ENCODE measurements at regions not wholly inside any gene's neighbourhood (a gene's known extent, or its start where the extent isn't known, plus 50 kb on each side); places are given as distances from the start of the nearest gene placed in this dataset.

GRCh38 chr4:114184901-114185300 lies 205.5 kb upstream of the ARSJ start:
- no peak for DNase-seq

GRCh38 chr4:114187592-114187991 lies 208.1 kb upstream of the ARSJ start:
- no peak for DNase-seq

- DNase-seq = no peak
Measured at GRCh38 chr4:114191496-114191895, 212.0 kb upstream of the ARSJ start.

- no peak for DNase-seq
Measured at GRCh38 chr4:114192854-114193253, 213.4 kb upstream of the ARSJ start.

GRCh38 chr4:114193624-114194399 lies 214.4 kb upstream of the ARSJ start:
- no peak for DNase-seq

DNA sequence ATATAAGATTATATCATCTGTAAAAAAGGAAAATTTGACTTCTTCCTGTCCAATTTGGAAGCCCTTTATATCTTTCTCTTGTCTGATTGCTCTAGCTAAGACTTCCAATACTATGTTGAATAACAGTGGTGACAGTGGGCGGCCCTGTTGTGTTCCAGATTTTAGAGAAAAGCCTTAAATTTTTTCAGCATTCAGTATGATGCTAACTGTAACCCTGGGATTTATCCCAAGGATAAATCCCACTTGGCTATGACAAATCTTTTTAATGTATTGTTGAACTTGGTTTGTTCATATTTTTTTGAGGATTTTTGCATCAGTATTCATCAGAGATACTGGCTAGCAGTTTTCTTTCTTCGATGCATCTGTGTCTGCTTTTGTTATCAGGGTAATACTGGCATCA lies 217.2 kb upstream of the ARSJ start:
- DNase-seq = no peak

- no peak for DNase-seq
Measured at GRCh38 chr4:114200026-114200425, 220.6 kb upstream of the ARSJ start.

DNA sequence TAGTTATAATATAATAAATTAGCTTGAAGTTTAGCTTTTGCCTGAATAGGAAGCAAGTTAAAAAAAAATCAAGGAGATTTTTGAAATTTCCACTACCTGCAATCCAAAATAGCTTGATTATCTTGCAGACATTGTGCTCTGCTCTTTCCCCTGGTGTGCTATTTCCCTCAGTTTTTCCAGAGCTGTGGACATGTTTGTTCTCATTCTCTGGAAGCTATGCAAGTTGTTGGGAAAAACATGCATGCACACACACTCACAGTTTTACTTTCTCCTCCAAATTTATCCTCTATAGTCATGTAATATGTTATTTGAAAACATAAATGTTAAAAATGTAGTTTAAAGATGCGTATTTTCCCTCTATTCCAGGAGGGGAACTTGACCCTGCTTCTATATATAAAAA lies 225.8 kb upstream of the ARSJ start:
- no peak for DNase-seq

DNA sequence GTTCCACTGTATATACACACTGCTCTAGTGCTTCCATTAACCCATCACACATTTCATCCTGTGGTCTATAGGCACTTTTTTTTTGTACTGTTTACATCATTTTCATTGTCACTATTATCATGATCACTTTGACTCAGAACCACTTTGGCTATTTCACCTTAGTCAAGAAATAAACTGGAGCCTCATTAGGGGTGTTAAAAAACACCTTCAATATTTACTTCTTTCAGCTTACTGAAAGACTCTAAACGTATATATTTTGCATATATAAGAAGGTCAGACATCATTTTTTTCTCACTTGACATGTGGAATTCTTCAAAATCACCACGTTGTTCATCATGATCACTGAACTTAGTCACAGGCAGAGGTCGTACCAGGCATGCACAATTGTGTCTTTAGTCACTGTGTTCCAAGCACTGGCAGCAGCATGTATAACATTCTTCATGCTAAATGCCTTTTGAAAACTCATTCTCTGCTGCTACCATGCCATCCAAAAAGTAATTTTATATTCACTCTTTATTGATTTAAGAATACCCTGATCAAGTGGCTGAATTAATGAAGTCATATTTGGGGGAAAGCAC lies 229.2 kb upstream of the ARSJ start:
- no peak for DNase-seq

GRCh38 chr4:114209584-114209983 lies 230.1 kb upstream of the ARSJ start:
- no peak for DNase-seq

DNA sequence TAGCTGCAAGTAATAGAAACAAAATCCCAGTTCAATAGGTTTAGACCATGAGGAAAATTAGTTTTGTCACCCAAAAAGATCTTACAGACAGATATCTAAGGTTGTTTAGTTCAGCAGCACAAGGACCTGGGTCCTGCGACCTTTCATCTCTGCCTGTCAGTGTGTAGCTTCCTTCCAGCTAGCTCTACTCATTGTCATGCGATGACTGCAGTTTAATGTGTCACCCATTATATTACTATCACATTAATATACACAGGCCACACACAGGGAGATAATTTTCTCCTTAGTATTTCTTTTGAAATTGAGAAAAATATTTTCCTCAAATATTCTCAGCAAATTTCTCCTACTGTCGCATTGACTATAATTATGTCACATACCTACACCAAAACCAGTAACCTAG lies 232.1 kb upstream of the ARSJ start:
- DNase-seq = no peak

- peak; percentile 4 for DNase-seq
Measured at GRCh38 chr4:114217150-114217817, 237.8 kb upstream of the ARSJ start.

DNA sequence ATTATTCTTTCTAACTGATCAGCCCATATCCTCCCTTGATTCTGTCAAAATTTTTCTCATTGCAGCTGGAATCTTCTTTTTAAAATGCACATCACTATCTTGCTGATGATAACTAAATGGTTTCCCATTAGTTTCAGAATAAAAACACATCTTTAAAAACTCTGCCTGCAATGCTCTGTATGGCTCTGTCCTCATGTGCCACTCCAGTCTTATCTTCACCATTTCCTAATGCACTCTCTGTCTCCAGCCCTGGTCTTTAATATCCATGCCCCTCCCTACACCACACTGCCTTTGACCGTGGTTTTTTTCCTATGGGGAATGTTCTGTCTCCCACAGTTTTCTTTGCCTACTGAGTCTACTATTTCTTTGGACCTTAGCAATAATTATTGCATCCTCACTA lies 244.1 kb upstream of the ARSJ start:
- DNase-seq = no peak

DNA sequence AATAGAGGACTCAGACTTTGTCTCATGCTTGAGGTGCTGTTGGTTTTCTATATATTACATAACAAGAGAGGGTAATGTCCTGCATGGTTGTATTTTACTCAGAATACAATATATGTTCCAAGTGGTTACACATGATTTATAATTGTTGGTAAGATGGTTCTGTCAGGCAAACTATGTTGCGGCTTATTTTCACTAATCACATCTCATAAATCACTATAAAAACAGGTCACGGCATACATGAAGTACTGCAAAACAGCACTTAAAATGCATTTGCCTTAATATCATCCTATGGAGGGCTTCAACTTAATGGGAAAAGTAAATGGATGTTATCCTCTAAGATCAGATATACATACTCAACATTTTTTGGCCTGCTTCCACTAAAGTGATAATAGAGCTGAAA lies 246.0 kb upstream of the ARSJ start:
- no peak for DNase-seq

DNA sequence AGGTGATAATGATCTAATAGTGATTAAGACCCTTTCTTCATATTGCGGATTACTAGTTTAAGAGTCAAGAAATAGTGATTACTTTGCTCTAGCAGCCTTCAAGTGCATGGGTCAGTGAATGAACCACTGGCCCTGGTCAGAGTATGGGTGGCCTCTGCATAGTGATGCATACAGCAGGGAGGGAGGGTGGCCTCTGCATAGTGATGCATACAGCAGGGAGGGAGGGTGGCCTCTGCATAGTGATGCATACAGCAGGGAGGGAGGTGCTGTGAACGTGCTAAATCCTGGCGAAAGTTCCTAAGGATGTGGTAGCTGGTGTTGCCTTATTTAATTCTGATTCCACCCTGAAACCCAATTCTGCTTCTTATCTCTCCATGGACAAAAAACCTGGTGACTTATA lies 246.7 kb upstream of the ARSJ start:
- DNase-seq = no peak

GRCh38 chr4:114226968-114227760 lies 247.7 kb upstream of the ARSJ start:
- no peak for DNase-seq

DNA sequence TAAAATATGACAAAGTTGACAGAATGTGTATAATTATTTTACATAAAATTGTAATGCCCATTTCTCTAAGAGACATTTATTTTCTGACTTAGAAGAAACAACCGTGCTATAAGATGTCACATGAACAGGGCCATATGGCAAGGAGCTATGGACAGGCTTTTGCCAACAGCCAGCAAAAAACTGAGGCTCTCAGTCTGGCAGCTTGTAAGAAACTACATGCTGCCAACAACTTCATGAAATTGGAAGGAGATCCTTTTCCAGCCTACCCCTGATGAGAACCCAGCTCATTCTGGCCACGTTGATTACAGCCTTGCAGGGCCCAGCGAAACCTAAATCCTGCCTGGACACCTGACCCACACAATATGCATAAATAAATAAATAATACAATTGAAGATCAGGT lies 250.3 kb upstream of the ARSJ start:
- DNase-seq = no peak

DNA sequence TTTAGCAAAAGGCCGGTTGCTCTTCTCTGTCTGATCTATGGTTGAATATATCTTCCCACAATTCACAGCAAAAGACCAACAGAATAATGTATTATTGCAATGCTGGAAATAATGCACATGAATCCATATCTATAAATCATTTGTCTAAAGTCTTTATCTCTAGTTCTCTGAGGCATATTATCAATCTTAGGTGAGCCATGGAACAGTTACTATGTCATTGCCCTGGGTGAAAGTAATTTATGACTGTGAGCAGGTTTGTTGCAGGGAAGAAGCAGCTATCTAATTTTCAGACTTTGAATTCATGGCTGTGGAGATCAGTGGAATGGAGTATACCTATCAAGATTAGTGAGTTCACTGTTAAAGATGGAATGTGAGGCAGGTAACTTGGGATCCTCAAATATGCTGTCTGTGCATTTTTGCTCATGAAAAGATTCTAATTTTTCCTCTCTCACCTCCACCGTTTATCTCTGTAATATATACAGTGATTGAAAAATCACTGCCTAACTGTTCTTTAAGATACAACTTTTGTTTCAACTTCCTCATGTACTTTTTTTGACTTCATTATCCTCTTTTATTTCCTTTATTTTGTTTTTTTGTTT lies 256.8 kb upstream of the ARSJ start:
- no peak for DNase-seq

DNA sequence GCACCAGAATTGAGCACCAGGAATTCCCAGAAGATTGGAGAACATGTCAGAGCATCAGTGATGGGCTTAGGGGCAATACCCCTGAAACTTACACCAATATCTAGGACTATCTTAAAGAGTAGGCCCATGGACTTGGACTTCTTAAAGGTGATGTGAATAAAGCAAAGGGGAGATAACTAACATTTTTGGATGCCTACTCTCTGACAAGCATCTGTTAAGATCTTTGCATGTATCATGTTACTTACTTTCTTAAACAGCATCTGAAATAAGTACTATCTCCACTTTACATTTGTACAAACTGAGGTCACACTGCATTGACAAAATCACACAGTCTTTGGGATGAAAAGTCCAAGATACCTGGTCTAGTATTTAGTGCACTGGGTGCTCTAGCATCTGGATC lies 258.6 kb upstream of the ARSJ start:
- DNase-seq = no peak

DNA sequence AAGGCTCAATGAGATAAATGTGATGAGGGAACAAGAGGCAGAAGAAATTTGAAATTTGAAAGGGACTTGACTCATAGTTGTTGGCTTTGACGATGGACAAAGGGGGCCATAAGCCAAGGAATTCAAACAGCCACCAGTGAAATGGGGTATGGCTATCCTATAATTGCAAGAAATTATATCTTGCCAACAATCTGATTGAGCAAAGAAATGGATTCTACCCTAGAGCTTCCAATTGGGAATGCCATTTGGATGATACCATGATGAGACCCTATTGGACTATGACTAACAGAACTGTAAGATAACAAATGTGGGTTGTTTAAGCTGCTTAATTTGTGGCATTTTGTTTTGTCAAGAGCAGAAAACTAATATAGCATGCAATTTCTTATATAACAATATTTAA lies 270.1 kb upstream of the ARSJ start:
- no peak for DNase-seq

GRCh38 chr4:114249976-114250375 lies 270.5 kb upstream of the ARSJ start:
- no peak for DNase-seq

DNA sequence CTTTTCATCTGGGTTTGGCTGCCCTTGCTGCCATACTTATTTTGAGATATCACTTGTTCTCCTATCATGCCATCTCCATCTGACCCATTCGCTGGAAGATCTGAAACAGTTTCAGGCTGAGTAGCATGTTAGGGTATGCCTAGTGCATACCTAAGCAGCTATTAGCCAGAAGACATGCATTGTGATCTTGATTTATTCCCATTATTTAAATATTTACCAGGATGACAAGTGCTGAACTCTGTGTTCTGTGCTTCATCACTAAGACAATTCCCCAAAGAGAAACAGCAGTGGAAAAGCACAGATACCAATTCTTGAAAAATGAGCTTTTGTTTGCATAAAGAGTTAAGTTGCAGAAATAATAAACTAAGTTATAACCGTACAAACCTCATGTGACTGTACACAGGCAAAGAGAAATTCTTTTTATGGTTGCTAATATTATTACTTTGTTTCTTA lies 271.0 kb upstream of the ARSJ start:
- no peak for DNase-seq

GRCh38 chr4:114251020-114251419 lies 271.6 kb upstream of the ARSJ start:
- DNase-seq = no peak
